SK-N-SH treated with all-trans-retinoic acid at 6 μM for 48 hours (cell line): ENCODE measurements at regions not wholly inside any gene's neighbourhood (a gene's known extent, or its start where the extent isn't known, plus 50 kb on each side); places are given as distances from the start of the nearest gene placed in this dataset.
A peak's percentile ranks its signal among the peaks of the same experiment; 100 is the strongest.

Source experiments
- ATAC-seq: fragments of 200-7000 bp; cut with Tn5 transposase; 3 replicates; pipeline ENCODE4 v1.9.1; 2020; ENCODE audit warnings: mild to moderate bottlenecking, moderate library complexity
- ARNTL ChIP-seq: fragments of 450-650 bp; formaldehyde crosslinking; IDR thresholded peaks from 2 replicates; pipeline ENCODE4 v1.5.0; 2020; ENCODE audit warnings: low read depth, mild to moderate bottlenecking, moderate library complexity, borderline replicate concordance
- BACH2 ChIP-seq: fragments of 250-450 bp; sonication (Bioruptor Pico); IDR thresholded peaks from 2 replicates; pipeline ENCODE4 v1.9.0; 2021; ENCODE audit warnings: mild to moderate bottlenecking, borderline replicate concordance
- CREB5 ChIP-seq: fragments of 250-450 bp; sonication (Bioruptor Pico); IDR thresholded peaks from 2 replicates; pipeline ENCODE4 v1.5.1; 2020; ENCODE audit warnings: low read depth, mild to moderate bottlenecking, moderate library complexity
- CSDC2 ChIP-seq: fragments of 250-450 bp; sonication (Bioruptor Pico); IDR thresholded peaks from 2 replicates; pipeline ENCODE4 v1.5.0; 2020; ENCODE audit warnings: mild to moderate bottlenecking, moderate library complexity
- CSRNP3 ChIP-seq: fragments of 250-450 bp; sonication (Bioruptor Pico); IDR thresholded peaks from 2 replicates; pipeline ENCODE4 v1.5.1; 2021; ENCODE audit warnings: mild to moderate bottlenecking, moderate library complexity
- ESRRG ChIP-seq: fragments of 250-450 bp; sonication (Bioruptor Pico); IDR thresholded peaks from 2 replicates; pipeline ENCODE4 v1.6.1; 2021; ENCODE audit warnings: mild to moderate bottlenecking
- GLIS3 ChIP-seq: fragments of 250-450 bp; sonication (Bioruptor Pico); IDR thresholded peaks from 2 replicates; pipeline ENCODE4 v1.5.0; 2020; ENCODE audit warnings: mild to moderate bottlenecking, moderate library complexity
- ISL1 ChIP-seq: fragments of 250-450 bp; sonication (Bioruptor Pico); IDR thresholded peaks from 2 replicates; pipeline ENCODE4 v2.1.2; 2022; ENCODE audit warnings: mild to moderate bottlenecking, moderate library complexity
- OSR1 ChIP-seq: fragments of 250-450 bp; sonication (Bioruptor Pico); IDR thresholded peaks from 2 replicates; pipeline ENCODE4 v1.8.0; 2022; ENCODE audit warnings: moderate library complexity, mild to moderate bottlenecking, inconsistent platforms
- POU6F1 ChIP-seq: fragments of 250-450 bp; sonication (Bioruptor Pico); IDR thresholded peaks from 2 replicates; pipeline ENCODE4 v1.8.0; 2021; ENCODE audit warnings: low read depth, mild to moderate bottlenecking, moderate library complexity, borderline replicate concordance
- PPARA ChIP-seq: fragments of 250-450 bp; sonication (Bioruptor Pico); IDR thresholded peaks from 2 replicates; pipeline ENCODE4 v1.5.0; 2020; ENCODE audit warnings: mild to moderate bottlenecking, borderline replicate concordance
- RARB ChIP-seq: fragments of 250-450 bp; sonication (Bioruptor Pico); IDR thresholded peaks from 2 replicates; pipeline ENCODE4 v1.8.0; 2021; ENCODE audit warnings: mild to moderate bottlenecking, moderate library complexity
- SNAI2 ChIP-seq: fragments of 250-450 bp; sonication (Bioruptor Pico); IDR thresholded peaks from 2 replicates; pipeline ENCODE4 v1.5.0; 2020; ENCODE audit warnings: mild to moderate bottlenecking, moderate library complexity
- TCF4 ChIP-seq: fragments of 250-450 bp; sonication (Bioruptor Pico); IDR thresholded peaks from 2 replicates; pipeline ENCODE4 v1.8.0; 2021; ENCODE audit warnings: mild to moderate bottlenecking, moderate library complexity, borderline replicate concordance
- TOX ChIP-seq: fragments of 250-450 bp; sonication (Bioruptor Pico); IDR thresholded peaks from 2 replicates; pipeline ENCODE4 v1.8.0; 2021; ENCODE audit warnings: mild to moderate bottlenecking, moderate library complexity, borderline replicate concordance
- TSHZ2 ChIP-seq: fragments of 250-450 bp; sonication (Bioruptor Pico); IDR thresholded peaks from 2 replicates; pipeline ENCODE4 v1.5.0; 2020; ENCODE audit warnings: mild to moderate bottlenecking, moderate library complexity
- ZFP3 ChIP-seq: fragments of 250-450 bp; sonication (Bioruptor Pico); IDR thresholded peaks from 2 replicates; pipeline ENCODE4 v1.5.0; 2020; ENCODE audit warnings: mild to moderate bottlenecking, moderate library complexity
- ZFP30 ChIP-seq: fragments of 450-650 bp; formaldehyde crosslinking; IDR thresholded peaks from 2 replicates; pipeline ENCODE4 v1.5.0; 2022; ENCODE audit warnings: mild to moderate bottlenecking, moderate library complexity
- ZNF565 ChIP-seq: fragments of 450-650 bp; formaldehyde crosslinking; conservative IDR thresholded peaks from 2 replicates; pipeline ENCODE4 v1.5.0; 2020; ENCODE audit warnings: low read depth, mild to moderate bottlenecking, moderate library complexity
- ZNF8 ChIP-seq: fragments of 450-650 bp; formaldehyde crosslinking; IDR thresholded peaks from 2 replicates; pipeline ENCODE4 v1.5.0; 2020; ENCODE audit warnings: mild to moderate bottlenecking, moderate library complexity

DNA sequence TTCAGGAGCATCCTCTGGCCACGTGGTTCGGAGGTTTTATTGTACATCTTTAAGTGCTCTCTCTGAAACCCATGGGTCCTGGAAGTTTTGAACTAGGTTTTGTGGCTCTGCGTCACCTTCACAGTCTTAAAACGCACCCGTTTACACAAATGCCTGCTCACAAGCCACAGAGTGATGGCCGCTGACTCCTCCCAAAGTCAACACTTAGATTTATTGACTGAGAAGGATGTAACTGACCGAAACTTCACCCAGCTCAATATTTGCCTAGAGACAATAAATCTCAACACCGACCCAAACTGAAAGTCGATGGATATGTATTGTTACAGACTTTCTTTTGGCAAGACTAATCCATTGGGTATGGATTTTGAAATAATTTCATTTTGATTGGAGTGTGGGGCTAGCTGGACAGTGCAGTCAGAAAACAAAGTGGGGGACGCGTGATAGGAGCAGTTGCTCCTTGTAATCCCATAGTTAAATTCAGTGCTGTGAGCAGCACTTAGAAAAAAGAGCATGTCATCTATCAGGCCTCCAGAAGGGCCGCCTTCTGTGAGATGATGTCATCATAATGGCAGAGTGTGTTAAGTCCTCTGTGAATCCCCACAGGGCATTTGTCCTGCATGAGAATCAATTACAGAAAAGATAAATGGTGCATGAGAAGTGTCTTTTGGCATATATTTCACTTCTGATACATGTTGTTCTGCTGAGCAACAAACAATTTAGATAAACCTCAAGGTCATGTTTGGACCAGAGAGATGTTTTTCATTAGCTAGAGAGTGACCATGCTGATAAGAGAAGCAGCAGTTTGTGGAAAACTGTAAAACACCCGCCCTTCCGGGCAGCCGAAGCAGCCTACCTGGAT lies 183.7 kb downstream of the INO80D start:
- ATAC-seq = peak; percentile 77
- no peak for TF ChIP-seq OSR1
- TF ChIP-seq CREB5 (CRISPR knock-in tag) = peak; percentile 26; the same call in 1 of the 2 replicates
- TF ChIP-seq BACH2 (CRISPR knock-in tag) = 0 out of 2 replicates have a peak, but pooled peaks have one; percentile 44
- no peak for TF ChIP-seq GLIS3 (CRISPR knock-in tag)
- no peak for TF ChIP-seq TOX (CRISPR knock-in tag)
- TF ChIP-seq ZFP30 (CRISPR knock-in tag) = no peak
- TF ChIP-seq RARB (CRISPR knock-in tag) = no peak
- TF ChIP-seq CSRNP3 (CRISPR knock-in tag) = 0 out of 2 replicates have a peak, but pooled peaks have one; percentile 34
- TF ChIP-seq ARNTL (CRISPR knock-in tag) = no peak
- no peak for TF ChIP-seq ISL1
- no peak for TF ChIP-seq ESRRG
- TF ChIP-seq ZNF8 (CRISPR knock-in tag) = no peak; the same call in 1 of the 2 replicates
- peak; percentile 54 for TF ChIP-seq TSHZ2 (CRISPR knock-in tag)
- TF ChIP-seq TCF4 (CRISPR knock-in tag) = peak; percentile 91
- 0 out of 2 replicates have a peak, but pooled peaks have one; percentile 22 for TF ChIP-seq SNAI2 (CRISPR knock-in tag)
- 0 out of 2 replicates have a peak, but pooled peaks have one; percentile 62 for TF ChIP-seq ZNF565

DNA sequence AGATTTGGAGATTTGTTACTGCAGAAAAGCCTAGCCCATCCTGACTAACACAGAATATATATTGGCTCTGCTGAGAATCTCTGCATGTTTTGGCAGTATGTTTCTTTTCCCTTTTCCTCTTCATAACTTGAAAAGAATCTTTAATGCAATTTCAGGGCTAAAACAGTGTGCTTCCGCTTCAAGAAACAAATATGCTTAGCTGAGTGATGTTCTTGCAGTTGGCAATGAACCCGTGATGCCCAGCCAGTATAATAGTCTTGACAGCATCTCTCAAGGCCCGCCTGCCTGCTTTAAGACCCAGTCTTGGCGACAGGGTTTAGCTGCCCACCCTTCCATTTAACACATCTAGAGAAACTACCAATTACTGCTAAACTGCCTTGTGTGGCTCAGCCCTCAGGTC lies 184.5 kb downstream of the INO80D start:
- TF ChIP-seq POU6F1 (CRISPR knock-in tag) = no peak
- TF ChIP-seq CREB5 (CRISPR knock-in tag) = no peak
- no peak for TF ChIP-seq GLIS3 (CRISPR knock-in tag)
- TF ChIP-seq PPARA = no peak
- no peak for TF ChIP-seq ZFP3 (CRISPR knock-in tag)
- no peak for TF ChIP-seq BACH2 (CRISPR knock-in tag)
- TF ChIP-seq, all 23 proteins: peak for 0
- no peak for ATAC-seq

- no peak for TF ChIP-seq ZFP30 (CRISPR knock-in tag)
- no peak for TF ChIP-seq CSDC2
- no peak for TF ChIP-seq ARNTL (CRISPR knock-in tag)
- TF ChIP-seq ZNF565 = no peak
- no peak for TF ChIP-seq ESRRG
- no peak for TF ChIP-seq POU6F1 (CRISPR knock-in tag)
- TF ChIP-seq, all 23 proteins: peak for 0
- ATAC-seq = no peak
These were observed 187.2 kb downstream of the INO80D start for GRCh38 chr2:205898744-205899143.
